Liver (tissue), 8 donors: ENCODE measurements at regions not wholly inside any gene's neighbourhood (a gene's known extent, or its start where the extent isn't known, plus 50 kb on each side); places are given as distances from the start of the nearest gene placed in this dataset.

Experiments used
- DNase-seq: peaks from one replicate; pipeline ENCODE4 v3.0.0-alpha.2; 2017; ENCODE audit warnings: low spot score
- H3K27ac ChIP-seq, 2 donors: one replicate each; pipeline ENCODE4 v1.7.0; 2013; ENCODE audit warnings: inconsistent platforms in 2 of 2, low read length in 2 of 2, control low read depth in 1 of 2, low read depth in 1 of 2, mild to moderate bottlenecking in 1 of 2
- H3K27me3 ChIP-seq, 4 donors: one replicate each; pipeline versions ENCODE4 v1.6.1 to v1.7.0; 2013; ENCODE audit warnings: low read length in 3 of 4, inconsistent platforms in 1 of 4, mild to moderate bottlenecking in 1 of 4, moderate library complexity in 1 of 4; ENCODE audit not compliant: control insufficient read depth in 4 of 4, insufficient read depth in 4 of 4
- H3K36me3 ChIP-seq, 4 donors: one replicate each; pipeline versions ENCODE4 v1.6.1 to v1.7.0; 2013; ENCODE audit warnings: low read length in 3 of 4, mild to moderate bottlenecking in 3 of 4, low read depth in 1 of 4, moderate library complexity in 1 of 4; ENCODE audit not compliant: control insufficient read depth in 4 of 4, insufficient read depth in 3 of 4
- H3K4me1 ChIP-seq, 4 donors: one replicate each; pipeline versions ENCODE4 v1.6.1 to v1.7.0; 2013; ENCODE audit warnings: low read length in 3 of 4, mild to moderate bottlenecking in 3 of 4, moderate library complexity in 1 of 4; ENCODE audit not compliant: control insufficient read depth in 4 of 4, insufficient read depth in 4 of 4
- H3K4me3 ChIP-seq, 3 donors: one replicate each; pipeline versions ENCODE4 v1.6.1 to v1.7.0; 2013; ENCODE audit warnings: low read length in 3 of 3, control low read depth in 1 of 3, low read depth in 1 of 3, mild to moderate bottlenecking in 1 of 3
- H3K9ac ChIP-seq, 2 donors: one replicate each; pipeline ENCODE4 v1.7.0; 2013; ENCODE audit warnings: low read length in 2 of 2, mild to moderate bottlenecking in 2 of 2, moderate library complexity in 2 of 2, control low read depth in 1 of 2, low read depth in 1 of 2
- H3K9me3 ChIP-seq, 4 donors: one replicate each; pipeline versions ENCODE4 v1.6.1 to v1.7.0; 2013; ENCODE audit warnings: low read length in 3 of 4; ENCODE audit not compliant: control insufficient read depth in 4 of 4
- ATF3 ChIP-seq: IDR thresholded peaks from 2 replicates; pipeline ENCODE4 v1.6.1; 2016; ENCODE audit warnings: antibody characterized with exemption
- CTCF ChIP-seq: fragments of 150-350 bp; IDR thresholded peaks from 2 replicates; pipeline ENCODE4 v1.5.1; 2017; ENCODE audit warnings: improper control_type of control experiment, low read depth, low read length; ENCODE audit not compliant: missing input control
- EGR1 ChIP-seq, 2 donors: IDR thresholded peaks; 2 replicates each; pipeline ENCODE4 v1.6.1; 2016 to 2018; ENCODE audit warnings: antibody characterized with exemption in 2 of 2, low read depth in 2 of 2
- GABPA ChIP-seq, 2 donors: IDR thresholded peaks in 1 of 2; conservative IDR thresholded peaks in 1 of 2; 2 replicates each; pipeline ENCODE4 v1.6.1; 2016; ENCODE audit warnings: antibody characterized with exemption in 2 of 2, mild to moderate bottlenecking in 1 of 2, moderate library complexity in 1 of 2
- HNF4A ChIP-seq, 2 donors: conservative IDR thresholded peaks; 2 replicates each; pipeline ENCODE4 v1.6.1; 2016; ENCODE audit warnings: antibody characterized with exemption in 2 of 2, mild to moderate bottlenecking in 2 of 2
- HNF4G ChIP-seq: IDR thresholded peaks from 2 replicates; pipeline ENCODE4 v1.6.1; 2016; ENCODE audit warnings: antibody characterized with exemption
- JUND ChIP-seq, 2 donors: IDR thresholded peaks; 2 replicates each; pipeline ENCODE4 v1.6.1; 2016; ENCODE audit warnings: antibody characterized with exemption in 2 of 2
- MAX ChIP-seq: IDR thresholded peaks from 2 replicates; pipeline ENCODE4 v1.6.1; 2016; ENCODE audit warnings: antibody characterized with exemption
- NR2F2 ChIP-seq: IDR thresholded peaks from 2 replicates; pipeline ENCODE4 v1.6.1; 2016; ENCODE audit warnings: antibody characterized with exemption
- RAD21 ChIP-seq, 2 donors: IDR thresholded peaks; 2 replicates each; pipeline ENCODE4 v1.6.1; 2016; ENCODE audit warnings: antibody characterized with exemption in 2 of 2, mild to moderate bottlenecking in 2 of 2
- REST ChIP-seq: IDR thresholded peaks from 2 replicates; pipeline ENCODE4 v1.6.1; 2016; ENCODE audit warnings: antibody characterized with exemption, mild to moderate bottlenecking
- RXRA ChIP-seq, 2 donors: IDR thresholded peaks; 2 replicates each; pipeline ENCODE4 v1.6.1; 2017 to 2018; ENCODE audit warnings: antibody characterized with exemption in 2 of 2, mild to moderate bottlenecking in 1 of 2
- SP1 ChIP-seq: IDR thresholded peaks from 2 replicates; pipeline ENCODE4 v1.6.1; 2018; ENCODE audit warnings: antibody characterized with exemption, mild to moderate bottlenecking
- TAF1 ChIP-seq: conservative IDR thresholded peaks from 2 replicates; pipeline ENCODE4 v1.6.1; 2016; ENCODE audit warnings: antibody characterized with exemption, mild to moderate bottlenecking
- YY1 ChIP-seq: IDR thresholded peaks from 2 replicates; pipeline ENCODE4 v1.6.1; 2016; ENCODE audit warnings: antibody characterized with exemption, mild to moderate bottlenecking
- ZBTB33 ChIP-seq: IDR thresholded peaks from 2 replicates; pipeline ENCODE4 v1.6.1; 2016; ENCODE audit warnings: antibody characterized with exemption
- WGBS: extraction: QIAGEN DNeasy Blood & Tissue Kit; methylation state at CpG from one replicate; pipeline ENCODE4 v1.1.7; 2013; 5-methylcytosine and 5-hydroxymethylcytosine counted together
- donor health status: healthy.
- donor health status: healthy.
- donor health status: healthy.
- donor health status: healthy.
- donor health status: healthy.

- no peak for DNase-seq
- WGBS: 75% methylated on average over 2 of the region's 2 CpGs
- H3K4me3 ChIP-seq: no peak overlapping the region
- H3K9me3 ChIP-seq: no peaks in the 10 kb centered on the region
- no peak overlapping the region for H3K27ac ChIP-seq
- H3K4me1 ChIP-seq: no peaks in the 10 kb centered on the region
- no peaks in the 10 kb centered on the region for H3K27me3 ChIP-seq
- no peaks in the 10 kb centered on the region for H3K36me3 ChIP-seq
- H3K9ac ChIP-seq: no peak overlapping the region
- TF ChIP-seq EGR1 (IDR thresholded peaks at IDR 0.05; ENCODE audit: low read depth in 2 of 2): no peak
- no peak for TF ChIP-seq MAX
- TF ChIP-seq HNF4G: no peak
- TF ChIP-seq SP1: no peak
- TF ChIP-seq NR2F2: no peak
Observed at GRCh38 chr22:22820626-22821025, 67.0 kb upstream of the IGLL5 start.

- H3K27ac ChIP-seq: no peak overlapping the region
- H3K4me1 ChIP-seq: no peaks in the 10 kb centered on the region
- no peaks in the 10 kb centered on the region for H3K27me3 ChIP-seq
- no peak overlapping the region for H3K9ac ChIP-seq
- H3K4me3 ChIP-seq: no peak overlapping the region
- H3K9me3 ChIP-seq: no peaks in the 10 kb centered on the region
- no peak for DNase-seq
- H3K36me3 ChIP-seq: no peaks in the 10 kb centered on the region
- 87% methylated on average over 2 of the region's 2 CpGs for WGBS
- TF ChIP-seq RXRA (IDR thresholded peaks at IDR 0.05) (no peak), EGR1 (IDR thresholded peaks at IDR 0.05; ENCODE audit: low read depth in 2 of 2) (no peak), CTCF (no peak), HNF4G (no peak), ATF3 (no peak), JUND (IDR thresholded peaks at IDR 0.05) (no peak), TAF1 (no peak), ZBTB33 (no peak), RAD21 (IDR thresholded peaks at IDR 0.05) (no peak)
Observed at GRCh38 chr22:22821340-22821739, 66.3 kb upstream of the IGLL5 start.

GRCh38 chr22:22822106-22822505 is 65.5 kb upstream of the IGLL5 start:
- H3K36me3 ChIP-seq: no peaks in the 10 kb centered on the region
- DNase-seq: no peak
- no peak overlapping the region for H3K27ac ChIP-seq
- no peaks in the 10 kb centered on the region for H3K27me3 ChIP-seq
- no peak overlapping the region for H3K4me3 ChIP-seq
- no peaks in the 10 kb centered on the region for H3K9me3 ChIP-seq
- WGBS: 82% methylated on average over 6 of the region's 6 CpGs
- no peak overlapping the region for H3K9ac ChIP-seq
- H3K4me1 ChIP-seq: no peaks in the 10 kb centered on the region
- TF ChIP-seq HNF4G (no peak), SP1 (no peak), REST (no peak), YY1 (no peak), JUND (IDR thresholded peaks at IDR 0.05) (no peak), GABPA (IDR thresholded peaks at IDR 0.05 in 1 of 2, conservative IDR thresholded peaks at IDR 0.05 in 1 of 2) (no peak), NR2F2 (no peak), RXRA (IDR thresholded peaks at IDR 0.05) (no peak), EGR1 (IDR thresholded peaks at IDR 0.05; ENCODE audit: low read depth in 2 of 2) (no peak), MAX (no peak), HNF4A (conservative IDR thresholded peaks at IDR 0.05) (no peak), CTCF (no peak)
